NCI-H146 treated with DMSO at 0.1 percent for 48 hours (cell line): ENCODE measurements at regions not wholly inside any gene's neighbourhood (a gene's known extent, or its start where the extent isn't known, plus 50 kb on each side); places are given as distances from the start of the nearest gene placed in this dataset.

ENCODE experiments used
- DNase-seq: peaks from one replicate; lab custom pipeline; 2025; ENCODE audit not compliant: unreplicated experiment; lab: John Stamatoyannopoulos, UW

GRCh38 chr1:96236156-96236739 is 485.3 kb upstream of the PTBP2 start:
- peak; percentile 16 for DNase-seq

- DNase-seq = no peak
Measured at GRCh38 chr1:96238426-96238825, 483.2 kb upstream of the PTBP2 start.

GRCh38 chr1:96240438-96240837 is 481.1 kb upstream of the PTBP2 start:
- DNase-seq = no peak

- no peak for DNase-seq
Measured at GRCh38 chr1:96253246-96254035, 468.1 kb upstream of the PTBP2 start.

GRCh38 chr1:96256130-96256790 is 465.3 kb upstream of the PTBP2 start:
- DNase-seq = no peak

GRCh38 chr1:96259399-96259798 is 462.2 kb upstream of the PTBP2 start:
- no peak for DNase-seq

- no peak for DNase-seq
Measured at GRCh38 chr1:96281491-96281890, 440.1 kb upstream of the PTBP2 start.

GRCh38 chr1:96290033-96290432 is 431.6 kb upstream of the PTBP2 start:
- no peak for DNase-seq

- no peak for DNase-seq
Measured at GRCh38 chr1:96290801-96291200, 430.8 kb upstream of the PTBP2 start.

- no peak for DNase-seq
Measured at GRCh38 chr1:96291468-96291867, 430.1 kb upstream of the PTBP2 start.

- no peak for DNase-seq
Measured at GRCh38 chr1:96292141-96292540, 429.4 kb upstream of the PTBP2 start.

- DNase-seq = no peak
Measured at GRCh38 chr1:96296991-96297390, 424.6 kb upstream of the PTBP2 start.

GRCh38 chr1:96306809-96307560 is 414.6 kb upstream of the PTBP2 start:
- no peak for DNase-seq

GRCh38 chr1:96308314-96308713 is 413.3 kb upstream of the PTBP2 start:
- DNase-seq = no peak

- DNase-seq = no peak
Measured at GRCh38 chr1:96309783-96310182, 411.8 kb upstream of the PTBP2 start.

GRCh38 chr1:96313216-96313615 is 408.4 kb upstream of the PTBP2 start:
- DNase-seq = no peak

- no peak for DNase-seq
Measured at GRCh38 chr1:96329121-96329520, 392.5 kb upstream of the PTBP2 start.

GRCh38 chr1:96331596-96331995 is 390.0 kb upstream of the PTBP2 start:
- no peak for DNase-seq

GRCh38 chr1:96333522-96334235 is 387.9 kb upstream of the PTBP2 start:
- DNase-seq = no peak

- no peak for DNase-seq
Measured at GRCh38 chr1:96334236-96334557, 387.4 kb upstream of the PTBP2 start.

GRCh38 chr1:96338622-96339021 is 383.0 kb upstream of the PTBP2 start:
- no peak for DNase-seq
